Glutamatergic neuron (in vitro differentiated cells): ENCODE measurements at regions not wholly inside any gene's neighbourhood (a gene's known extent, or its start where the extent isn't known, plus 50 kb on each side); places are given as distances from the start of the nearest gene placed in this dataset.

Experiments
- DNase-seq: peaks from one replicate; pipeline ENCODE4 v3.0.0; 2022
- H3K27ac Mint-ChIP-seq: one replicate; pipeline ENCODE4 v1.8.0; 2020; ENCODE audit warnings: mild to moderate bottlenecking, mixed read lengths, inconsistent platforms; ENCODE audit not compliant: unreplicated experiment
- H3K27me3 Mint-ChIP-seq: one replicate; pipeline ENCODE4 v1.8.0; 2020; ENCODE audit warnings: mild to moderate bottlenecking, moderate library complexity, mixed read lengths, inconsistent platforms; ENCODE audit not compliant: unreplicated experiment
- H3K36me3 Mint-ChIP-seq: one replicate; pipeline ENCODE4 v1.8.0; 2020; ENCODE audit warnings: mild to moderate bottlenecking, mixed read lengths, inconsistent platforms; ENCODE audit not compliant: unreplicated experiment
- H3K4me1 Mint-ChIP-seq: one replicate; pipeline ENCODE4 v1.8.0; 2020; ENCODE audit warnings: mild to moderate bottlenecking, low read depth, mixed read lengths, inconsistent platforms; ENCODE audit not compliant: unreplicated experiment
- H3K4me3 Mint-ChIP-seq: one replicate; pipeline ENCODE4 v1.8.0; 2020; ENCODE audit warnings: mild to moderate bottlenecking, mixed read lengths, inconsistent platforms; ENCODE audit not compliant: unreplicated experiment
- H3K9me3 Mint-ChIP-seq: one replicate; pipeline ENCODE4 v1.8.0; 2020; ENCODE audit warnings: mild to moderate bottlenecking, moderate library complexity, mixed read lengths, inconsistent platforms; ENCODE audit not compliant: unreplicated experiment
- CTCF ChIP-seq: fragments of 200-600 bp; sonication (generic); IDR thresholded peaks from one replicate; pipeline ENCODE4 v1.5.0; 2021; ENCODE audit not compliant: partially characterized antibody, unreplicated experiment

DNA sequence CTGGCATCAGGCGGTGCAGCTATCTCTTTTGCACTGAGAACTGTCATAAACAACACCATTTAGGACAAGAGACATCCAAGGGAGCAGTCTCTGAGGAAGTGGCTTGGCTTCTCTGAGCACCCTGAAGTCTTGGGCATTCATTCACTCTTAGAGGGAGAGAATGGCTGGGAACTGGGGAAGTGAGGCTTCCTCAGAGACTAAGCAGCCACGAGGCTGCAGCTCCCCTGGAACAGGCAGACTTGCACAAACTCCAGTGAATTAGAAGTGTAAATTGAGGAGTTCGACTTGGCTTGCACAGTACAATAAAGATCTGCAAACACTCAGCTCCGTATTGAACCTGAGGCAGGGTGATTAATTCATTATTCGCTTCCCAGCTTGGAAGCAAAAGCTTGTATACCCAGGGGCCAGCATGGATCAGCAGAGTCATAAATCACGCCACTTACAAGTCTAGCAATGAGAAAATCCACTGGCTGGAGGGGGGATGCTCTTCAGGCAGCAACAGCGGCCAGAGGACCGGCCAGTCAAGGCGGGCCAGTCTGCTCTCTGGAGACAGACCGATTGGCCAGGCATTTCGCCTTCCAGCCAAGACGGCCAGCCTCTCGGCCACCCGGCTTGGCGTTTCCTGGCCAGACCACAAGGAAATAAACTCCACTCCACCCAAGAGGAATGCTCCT is 118.8 kb upstream of the ADPGK start:
- peaks cover 3% of the 10 kb centered on the region for H3K27me3 Mint-ChIP-seq
- H3K4me1 Mint-ChIP-seq = peaks cover 14% of the 10 kb centered on the region
- H3K4me3 Mint-ChIP-seq = no peak overlapping the region
- no peak for DNase-seq
- H3K27ac Mint-ChIP-seq = no peak overlapping the region
- no peak for TF ChIP-seq CTCF
- H3K36me3 Mint-ChIP-seq = no peaks in the 10 kb centered on the region
- H3K9me3 Mint-ChIP-seq = peaks cover 6% of the 10 kb centered on the region

DNA sequence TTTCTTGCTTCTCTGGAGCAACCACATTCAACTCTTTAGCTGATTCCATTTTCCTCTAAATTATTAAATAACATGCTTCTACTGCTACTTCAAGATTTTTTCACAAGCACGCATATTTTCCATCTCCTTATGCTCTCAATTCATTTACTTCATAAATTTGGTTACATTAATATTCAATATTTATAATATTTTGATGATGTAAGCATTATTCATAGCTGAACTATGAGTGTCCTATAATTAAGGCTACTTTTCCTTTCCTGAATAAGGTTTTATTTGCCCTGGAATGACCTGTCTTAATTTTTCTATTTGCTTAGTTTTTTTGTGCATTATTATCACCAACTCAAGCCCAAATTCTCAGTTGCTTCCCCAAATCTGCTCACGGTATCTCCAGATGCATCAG is 109.4 kb upstream of the ADPGK start:
- peaks cover 14% of the 10 kb centered on the region for H3K27me3 Mint-ChIP-seq

DNA sequence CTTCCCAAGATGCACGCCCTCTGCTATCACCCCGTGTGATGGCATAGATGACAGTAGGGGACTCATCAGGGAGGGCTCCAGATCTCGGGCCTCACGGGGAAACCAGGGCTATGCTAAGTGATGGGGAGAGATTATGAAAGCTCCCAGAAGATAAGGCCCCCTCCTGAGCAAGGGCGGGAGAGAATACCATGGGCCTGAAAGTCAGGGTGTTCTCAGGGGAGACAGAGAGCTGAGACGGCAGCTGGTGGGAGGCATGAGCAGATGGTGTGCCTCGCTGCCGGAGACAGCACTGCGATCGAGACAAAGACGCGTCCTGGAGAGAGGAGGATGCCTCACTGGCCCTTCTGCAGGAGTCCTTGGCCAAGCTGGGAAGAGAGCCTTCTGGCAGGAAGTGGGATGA is 106.5 kb upstream of the ADPGK start:
- H3K4me1 Mint-ChIP-seq = peaks cover 34% of the 10 kb centered on the region
- peak overlapping the region; percentile 99 for H3K27ac Mint-ChIP-seq
- H3K4me3 Mint-ChIP-seq = peak overlapping the region; percentile 67
- H3K36me3 Mint-ChIP-seq = peaks cover 5% of the 10 kb centered on the region
- DNase-seq = peak; percentile 80
- peaks cover 15% of the 10 kb centered on the region for H3K9me3 Mint-ChIP-seq
- peaks cover 14% of the 10 kb centered on the region for H3K27me3 Mint-ChIP-seq
- no peak for TF ChIP-seq CTCF

More for the DNA sequence above, 109.4 kb upstream of the ADPGK start:
- Mint-ChIP-seq H3K27ac (no peak overlapping the region), H3K4me3 (no peak overlapping the region), H3K36me3 (peaks cover 5% of the 10 kb centered on the region), H3K9me3 (peaks cover 13% of the 10 kb centered on the region), H3K4me1 (peaks cover 31% of the 10 kb centered on the region)
- TF ChIP-seq CTCF = no peak
- no peak for DNase-seq

DNA sequence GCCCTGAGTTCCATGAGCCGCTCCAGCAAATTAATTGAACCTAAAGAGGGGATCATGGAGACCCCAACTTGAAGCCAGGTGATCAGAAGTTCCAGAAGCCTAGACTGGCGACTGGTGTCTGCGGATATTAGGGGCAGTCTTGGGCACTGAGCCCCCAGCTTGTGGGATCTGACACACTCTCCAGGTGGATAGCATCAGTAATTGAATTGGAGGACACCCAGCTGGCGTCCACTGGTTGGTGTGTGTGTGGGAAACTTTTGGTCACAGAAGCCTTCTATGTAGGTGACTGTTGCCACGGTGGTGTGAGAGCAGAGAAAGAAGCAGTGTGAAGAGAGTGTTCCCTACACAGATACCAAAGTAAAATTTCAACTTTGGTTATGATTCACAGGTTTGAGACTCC is 106.0 kb upstream of the ADPGK start:
- Mint-ChIP-seq H3K27ac (peak overlapping the region; percentile 99), H3K36me3 (peaks cover 3% of the 10 kb centered on the region), H3K27me3 (peaks cover 14% of the 10 kb centered on the region), H3K4me1 (peaks cover 34% of the 10 kb centered on the region), H3K9me3 (peaks cover 15% of the 10 kb centered on the region), H3K4me3 (peak overlapping the region; percentile 67)
- no peak for TF ChIP-seq CTCF
- DNase-seq = no peak

GRCh38 chr15:72888811-72889210 is 105.3 kb upstream of the ADPGK start:
- Mint-ChIP-seq H3K27ac (peak overlapping the region; percentile 99), H3K4me1 (peaks cover 34% of the 10 kb centered on the region), H3K36me3 (no peaks in the 10 kb centered on the region), H3K9me3 (peaks cover 15% of the 10 kb centered on the region), H3K4me3 (peak overlapping the region; percentile 62), H3K27me3 (peaks cover 14% of the 10 kb centered on the region)
- DNase-seq = no peak
- TF ChIP-seq CTCF = no peak
